Adrenal gland (tissue), 5 donors: ENCODE measurements at regions not wholly inside any gene's neighbourhood (a gene's known extent, or its start where the extent isn't known, plus 50 kb on each side); places are given as distances from the start of the nearest gene placed in this dataset.

Source experiments
- CTCF ChIP-seq, 6 experiments: fragments of 450-650 bp in 4 of 6; fragments of 200-600 bp in 2 of 6; sonication (generic) in 1 of 6; IDR thresholded peaks; 1 replicate in 5 of 6; 2 replicates in 1 of 6; pipeline versions ENCODE4 v1.5.1 to v1.8.0; 2016 to 2021; ENCODE audit warnings: antibody characterized with exemption in 6 of 6, mild to moderate bottlenecking in 2 of 6, moderate library complexity in 1 of 6
- POLR2A ChIP-seq, 2 donors: fragments of 450-650 bp; IDR thresholded peaks; one replicate each; pipeline ENCODE4 v1.6.1; 2017; ENCODE audit warnings: antibody characterized with exemption in 2 of 2, mild to moderate bottlenecking in 2 of 2, moderate library complexity in 1 of 2
- donor health status: DM: no; HTN: no; CAD: no.

GRCh38 chr3:145760036-145760435 lies 400.9 kb downstream of the PLOD2 start:
- no peak for TF ChIP-seq CTCF (IDR thresholded peaks at IDR 0.05)
- TF ChIP-seq POLR2A (IDR thresholded peaks at IDR 0.05) = no peak
